Lower leg skin (tissue), 3 donors: ENCODE measurements at regions not wholly inside any gene's neighbourhood (a gene's known extent, or its start where the extent isn't known, plus 50 kb on each side); places are given as distances from the start of the nearest gene placed in this dataset.

ENCODE experiments used
- POLR2A ChIP-seq, 2 donors: fragments of 450-650 bp; IDR thresholded peaks; one replicate each; pipeline ENCODE4 v1.6.1; 2016 to 2017; ENCODE audit warnings: antibody characterized with exemption in 2 of 2, mild to moderate bottlenecking in 1 of 2, moderate library complexity in 1 of 2
- TF ChIP-seq, protein P1 (sequence below), 3 donors: fragments of 450-650 bp; IDR thresholded peaks; one replicate each; pipeline ENCODE4 v1.5.1; 2016; ENCODE audit warnings: antibody characterized with exemption in 3 of 3, mild to moderate bottlenecking in 3 of 3, moderate library complexity in 2 of 3

DNA sequence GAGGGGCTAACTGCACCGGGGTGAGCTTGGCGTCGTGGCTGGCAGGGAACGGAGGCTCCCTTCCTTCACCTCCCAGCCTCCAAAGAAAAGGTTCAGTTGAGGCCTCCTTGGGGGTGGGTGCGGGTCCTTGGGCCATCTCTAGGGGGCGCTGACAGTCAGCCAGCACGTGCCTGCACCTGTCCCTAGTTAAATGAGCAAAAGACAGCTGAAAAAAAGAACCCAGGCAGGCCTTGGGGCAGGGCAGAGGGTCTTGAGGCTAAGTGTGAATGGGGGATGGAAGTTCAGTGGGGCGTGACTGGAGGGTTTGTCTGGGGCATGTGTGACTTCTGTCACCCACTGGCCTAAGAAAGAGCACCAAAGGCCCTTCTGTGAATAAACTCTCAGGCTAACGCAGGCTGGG lies 56.4 kb downstream of the ZFP36L2 start:
- TF ChIP-seq, protein P1, sequence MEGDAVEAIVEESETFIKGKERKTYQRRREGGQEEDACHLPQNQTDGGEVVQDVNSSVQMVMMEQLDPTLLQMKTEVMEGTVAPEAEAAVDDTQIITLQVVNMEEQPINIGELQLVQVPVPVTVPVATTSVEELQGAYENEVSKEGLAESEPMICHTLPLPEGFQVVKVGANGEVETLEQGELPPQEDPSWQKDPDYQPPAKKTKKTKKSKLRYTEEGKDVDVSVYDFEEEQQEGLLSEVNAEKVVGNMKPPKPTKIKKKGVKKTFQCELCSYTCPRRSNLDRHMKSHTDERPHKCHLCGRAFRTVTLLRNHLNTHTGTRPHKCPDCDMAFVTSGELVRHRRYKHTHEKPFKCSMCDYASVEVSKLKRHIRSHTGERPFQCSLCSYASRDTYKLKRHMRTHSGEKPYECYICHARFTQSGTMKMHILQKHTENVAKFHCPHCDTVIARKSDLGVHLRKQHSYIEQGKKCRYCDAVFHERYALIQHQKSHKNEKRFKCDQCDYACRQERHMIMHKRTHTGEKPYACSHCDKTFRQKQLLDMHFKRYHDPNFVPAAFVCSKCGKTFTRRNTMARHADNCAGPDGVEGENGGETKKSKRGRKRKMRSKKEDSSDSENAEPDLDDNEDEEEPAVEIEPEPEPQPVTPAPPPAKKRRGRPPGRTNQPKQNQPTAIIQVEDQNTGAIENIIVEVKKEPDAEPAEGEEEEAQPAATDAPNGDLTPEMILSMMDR (IDR thresholded peaks at IDR 0.05), result no peak
- TF ChIP-seq POLR2A (IDR thresholded peaks at IDR 0.05), result no peak
